ENCODE measurements at regions not wholly inside any gene's neighbourhood (a gene's known extent, or its start where the extent isn't known, plus 50 kb on each side); places are given as distances from the start of the nearest gene placed in this dataset.

DNA sequence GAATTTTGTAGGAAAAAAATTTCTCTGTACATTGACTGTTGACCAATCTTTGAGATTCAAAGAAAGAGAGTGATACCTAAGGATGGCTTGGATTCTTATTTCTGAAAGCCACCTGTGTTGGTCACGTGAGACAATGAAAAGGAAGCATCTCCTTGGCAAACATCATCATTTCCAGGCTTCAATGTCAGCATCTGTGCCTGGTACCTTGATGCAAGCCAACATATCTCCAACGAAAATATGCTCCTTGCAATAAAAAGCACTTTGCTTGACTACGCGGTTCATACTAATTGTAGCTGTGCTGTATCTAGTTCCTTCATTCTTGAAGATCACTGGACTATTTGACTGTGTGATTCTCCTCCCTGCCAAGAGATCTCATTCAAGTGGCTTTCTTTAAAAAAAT, 503.4 kb upstream of the PSMD7 start:
- Histone ChIP-seq H3K36me3 (ENCODE audit: control insufficient read depth in 2 of 2, insufficient read depth in 2 of 2, low read length in 2 of 2) (no peaks in the 10 kb centered on the region), H3K27ac (ENCODE audit: low read depth in 2 of 2, low read length in 2 of 2) (no peak overlapping the region), H3K4me3 (ENCODE audit: low read length in 2 of 2) (no peak overlapping the region)

DNA sequence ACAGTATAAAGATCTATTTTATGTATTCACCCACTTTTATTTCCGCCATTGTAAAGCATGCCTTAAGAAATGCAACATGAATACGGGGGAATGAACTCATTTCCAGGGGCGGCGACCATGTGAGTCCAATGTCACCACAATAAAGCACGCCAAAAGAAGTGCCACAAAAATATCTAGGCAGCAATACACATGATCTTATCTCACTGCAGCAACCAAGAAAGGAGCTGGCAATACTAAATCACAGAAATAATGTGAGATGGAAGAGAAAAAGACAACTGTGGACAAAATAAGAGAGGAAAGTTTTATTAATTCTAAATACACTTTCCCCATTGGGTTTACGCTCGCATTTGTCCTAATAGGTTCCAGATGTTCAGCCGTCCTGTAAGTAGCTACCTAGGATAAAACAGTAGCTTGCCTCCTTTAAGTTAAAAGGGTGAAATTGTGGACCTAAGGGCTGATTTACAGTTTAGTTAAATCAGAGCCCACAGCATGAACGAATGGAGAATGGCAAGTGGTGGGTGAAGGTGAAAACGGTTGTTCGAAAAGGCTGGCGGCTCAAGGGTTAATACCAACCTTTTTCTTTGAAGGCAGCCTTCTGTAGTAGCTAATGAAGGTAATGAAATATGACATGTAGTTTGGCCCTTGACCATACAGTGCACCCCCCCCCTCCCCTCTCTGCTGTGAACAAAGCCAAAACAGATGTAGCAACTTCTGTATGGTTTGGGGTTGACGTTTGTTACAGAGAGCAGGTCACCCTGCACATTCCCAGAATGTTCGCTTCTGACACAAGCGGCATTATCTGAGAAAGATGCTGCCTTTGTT, 504.2 kb upstream of the PSMD7 start:
- Histone ChIP-seq H3K4me3 (ENCODE audit: low read length in 2 of 2) (no peak overlapping the region), H3K27me3 (ENCODE audit: control insufficient read depth in 2 of 2, insufficient read depth in 2 of 2, low read length in 2 of 2) (no peaks in the 10 kb centered on the region), H3K4me1 (ENCODE audit: control insufficient read depth in 2 of 2, insufficient read depth in 2 of 2, low read length in 2 of 2) (no peaks in the 10 kb centered on the region), H3K9me3 (ENCODE audit: control insufficient read depth in 2 of 2, low read length in 2 of 2) (no peaks in the 10 kb centered on the region), H3K36me3 (ENCODE audit: control insufficient read depth in 2 of 2, insufficient read depth in 2 of 2, low read length in 2 of 2) (no peaks in the 10 kb centered on the region), H3K9ac (ENCODE audit: low read depth in 1 of 2, low read length in 2 of 2) (no peak overlapping the region), H3K27ac (ENCODE audit: low read depth in 2 of 2, low read length in 2 of 2) (no peak overlapping the region)

More for the DNA sequence above, 503.4 kb upstream of the PSMD7 start:
- Histone ChIP-seq H3K9ac (ENCODE audit: low read depth in 1 of 2, low read length in 2 of 2) (no peak overlapping the region), H3K27me3 (ENCODE audit: control insufficient read depth in 2 of 2, insufficient read depth in 2 of 2, low read length in 2 of 2) (no peaks in the 10 kb centered on the region), H3K4me1 (ENCODE audit: control insufficient read depth in 2 of 2, insufficient read depth in 2 of 2, low read length in 2 of 2) (no peaks in the 10 kb centered on the region), H3K9me3 (ENCODE audit: control insufficient read depth in 2 of 2, low read length in 2 of 2) (no peaks in the 10 kb centered on the region)

DNA sequence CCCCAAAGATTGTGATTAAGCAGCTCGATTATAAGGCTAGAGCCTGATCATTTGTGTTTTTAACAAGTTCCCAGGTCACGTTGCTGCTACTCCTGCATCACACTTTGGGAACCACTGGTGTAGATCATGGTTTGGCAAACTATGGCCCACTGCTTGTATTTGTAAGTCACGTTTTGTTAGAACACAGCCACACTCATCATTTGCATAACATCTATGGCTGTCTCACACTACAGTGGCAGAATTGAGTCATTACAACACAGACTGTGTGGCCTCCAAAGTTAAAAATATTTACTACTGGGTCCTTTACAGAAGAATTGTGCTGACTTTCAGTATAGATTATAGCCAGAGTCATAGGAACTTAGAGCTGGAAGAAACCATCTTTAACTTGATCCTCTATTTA, 515.3 kb upstream of the PSMD7 start:
- no peak overlapping the region for H3K4me3 ChIP-seq (ENCODE audit: low read length in 2 of 2)
- H3K27me3 ChIP-seq (ENCODE audit: control insufficient read depth in 2 of 2, insufficient read depth in 2 of 2, low read length in 2 of 2), result no peaks in the 10 kb centered on the region
- H3K27ac ChIP-seq (ENCODE audit: low read depth in 2 of 2, low read length in 2 of 2), result no peak overlapping the region
- H3K9me3 ChIP-seq (ENCODE audit: control insufficient read depth in 2 of 2, low read length in 2 of 2), result no peaks in the 10 kb centered on the region
- no peaks in the 10 kb centered on the region for H3K4me1 ChIP-seq (ENCODE audit: control insufficient read depth in 2 of 2, insufficient read depth in 2 of 2, low read length in 2 of 2)
- no peaks in the 10 kb centered on the region for H3K36me3 ChIP-seq (ENCODE audit: control insufficient read depth in 2 of 2, insufficient read depth in 2 of 2, low read length in 2 of 2)
- no peak overlapping the region for H3K9ac ChIP-seq (ENCODE audit: low read depth in 1 of 2, low read length in 2 of 2)

DNA sequence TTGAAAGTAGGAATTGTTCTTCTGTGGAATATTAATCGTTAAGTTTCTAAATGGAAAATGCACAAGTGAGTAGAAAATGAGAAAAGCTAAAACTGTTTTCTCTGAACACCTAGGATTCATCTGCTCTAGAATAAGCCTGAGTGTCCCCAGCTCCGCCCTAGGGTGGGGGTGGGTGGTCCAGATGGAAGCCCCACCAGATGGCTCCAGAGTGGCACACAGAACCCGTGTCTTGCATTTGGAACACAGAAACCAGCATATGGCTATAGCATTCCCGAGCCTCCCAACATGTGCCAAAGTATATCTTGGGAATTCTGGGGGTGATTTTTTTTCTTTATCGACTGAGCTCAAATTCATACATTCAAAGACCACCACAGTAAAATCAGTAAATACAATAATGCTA, 517.7 kb upstream of the PSMD7 start:
- no peaks in the 10 kb centered on the region for H3K9me3 ChIP-seq (ENCODE audit: control insufficient read depth in 2 of 2, low read length in 2 of 2)
- H3K27me3 ChIP-seq (ENCODE audit: control insufficient read depth in 2 of 2, insufficient read depth in 2 of 2, low read length in 2 of 2), result no peaks in the 10 kb centered on the region
- no peaks in the 10 kb centered on the region for H3K36me3 ChIP-seq (ENCODE audit: control insufficient read depth in 2 of 2, insufficient read depth in 2 of 2, low read length in 2 of 2)
- H3K27ac ChIP-seq (ENCODE audit: low read depth in 2 of 2, low read length in 2 of 2), result no peak overlapping the region
- H3K4me3 ChIP-seq (ENCODE audit: low read length in 2 of 2), result no peak overlapping the region
- no peak overlapping the region for H3K9ac ChIP-seq (ENCODE audit: low read depth in 1 of 2, low read length in 2 of 2)
- H3K4me1 ChIP-seq (ENCODE audit: control insufficient read depth in 2 of 2, insufficient read depth in 2 of 2, low read length in 2 of 2), result no peaks in the 10 kb centered on the region

DNA sequence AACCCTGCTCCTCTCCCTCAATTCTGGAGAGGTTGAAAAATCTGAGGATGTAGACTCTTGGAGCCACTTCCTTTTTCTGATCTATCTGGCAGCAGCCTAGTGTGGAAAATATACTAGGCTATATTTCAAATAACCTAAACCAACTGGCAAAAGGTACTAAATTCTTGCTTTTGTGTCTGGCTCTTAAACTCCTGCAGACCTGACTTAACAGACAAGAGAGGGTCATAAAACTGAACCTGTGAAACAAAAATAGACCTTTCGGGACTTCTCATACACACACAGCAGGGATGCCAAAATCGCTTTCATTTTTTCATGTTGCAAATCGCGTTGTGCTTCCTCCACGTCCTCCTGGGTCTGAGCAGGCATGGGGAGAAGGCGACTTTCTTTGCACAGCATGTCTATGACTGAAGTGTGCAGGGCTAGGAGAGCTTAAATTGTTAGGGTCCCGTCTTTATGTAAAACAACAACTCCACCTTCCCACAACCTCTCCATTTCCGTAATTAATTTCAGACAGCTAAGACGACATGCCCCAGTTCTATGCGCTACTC, 520.7 kb upstream of the PSMD7 start:
- Histone ChIP-seq H3K27me3 (ENCODE audit: control insufficient read depth in 2 of 2, insufficient read depth in 2 of 2, low read length in 2 of 2) (no peaks in the 10 kb centered on the region), H3K4me3 (ENCODE audit: low read length in 2 of 2) (no peak overlapping the region), H3K9me3 (ENCODE audit: control insufficient read depth in 2 of 2, low read length in 2 of 2) (no peaks in the 10 kb centered on the region), H3K36me3 (ENCODE audit: control insufficient read depth in 2 of 2, insufficient read depth in 2 of 2, low read length in 2 of 2) (no peaks in the 10 kb centered on the region), H3K27ac (ENCODE audit: low read depth in 2 of 2, low read length in 2 of 2) (no peak overlapping the region), H3K4me1 (ENCODE audit: control insufficient read depth in 2 of 2, insufficient read depth in 2 of 2, low read length in 2 of 2) (no peaks in the 10 kb centered on the region), H3K9ac (ENCODE audit: low read depth in 1 of 2, low read length in 2 of 2) (no peak overlapping the region)

DNA sequence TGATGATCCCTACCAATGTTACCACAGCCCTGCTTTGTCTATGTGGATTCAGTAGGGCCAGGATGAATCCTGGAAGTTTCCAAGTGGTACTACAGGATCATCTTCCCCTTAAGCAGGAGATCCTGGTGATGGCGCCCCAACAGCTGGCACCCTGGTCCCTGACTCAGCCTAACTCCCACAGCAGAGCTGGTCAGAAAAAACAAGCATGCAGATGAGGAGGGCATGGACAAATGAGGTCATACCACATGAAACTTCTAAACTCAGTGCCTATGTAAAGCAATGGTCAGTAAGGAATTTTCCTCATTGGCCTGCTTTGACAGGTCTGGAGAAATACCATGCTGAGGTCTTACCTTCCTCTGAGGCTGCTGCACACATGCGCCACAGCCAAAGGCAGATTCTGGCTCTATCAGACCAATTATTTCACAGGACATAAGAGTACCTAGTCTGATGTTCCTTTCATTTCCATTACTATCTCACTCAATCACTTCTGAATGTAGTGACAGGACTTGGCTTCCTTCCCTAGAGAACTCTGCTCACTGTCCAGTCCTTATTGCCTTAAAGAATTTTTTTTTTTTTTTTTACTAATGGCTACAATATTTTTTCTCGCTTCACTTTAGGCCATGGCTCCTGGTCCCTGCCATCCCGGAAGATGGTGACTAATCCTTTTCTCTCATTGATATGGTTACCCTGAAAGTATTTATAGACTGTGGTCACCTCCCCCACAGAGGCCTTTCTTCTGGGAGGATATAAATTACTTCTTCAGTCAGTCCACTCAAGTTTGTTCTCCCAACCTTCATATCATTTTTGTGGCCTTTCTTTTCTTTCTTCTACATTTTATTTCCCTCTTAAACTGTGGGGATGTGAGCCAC, 525.2 kb upstream of the PSMD7 start:
- Histone ChIP-seq H3K4me1 (ENCODE audit: control insufficient read depth in 2 of 2, insufficient read depth in 2 of 2, low read length in 2 of 2) (no peaks in the 10 kb centered on the region), H3K27me3 (ENCODE audit: control insufficient read depth in 2 of 2, insufficient read depth in 2 of 2, low read length in 2 of 2) (no peaks in the 10 kb centered on the region), H3K4me3 (ENCODE audit: low read length in 2 of 2) (no peak overlapping the region), H3K27ac (ENCODE audit: low read depth in 2 of 2, low read length in 2 of 2) (no peak overlapping the region), H3K36me3 (ENCODE audit: control insufficient read depth in 2 of 2, insufficient read depth in 2 of 2, low read length in 2 of 2) (no peaks in the 10 kb centered on the region), H3K9me3 (ENCODE audit: control insufficient read depth in 2 of 2, low read length in 2 of 2) (no peaks in the 10 kb centered on the region), H3K9ac (ENCODE audit: low read depth in 1 of 2, low read length in 2 of 2) (no peak overlapping the region)

DNA sequence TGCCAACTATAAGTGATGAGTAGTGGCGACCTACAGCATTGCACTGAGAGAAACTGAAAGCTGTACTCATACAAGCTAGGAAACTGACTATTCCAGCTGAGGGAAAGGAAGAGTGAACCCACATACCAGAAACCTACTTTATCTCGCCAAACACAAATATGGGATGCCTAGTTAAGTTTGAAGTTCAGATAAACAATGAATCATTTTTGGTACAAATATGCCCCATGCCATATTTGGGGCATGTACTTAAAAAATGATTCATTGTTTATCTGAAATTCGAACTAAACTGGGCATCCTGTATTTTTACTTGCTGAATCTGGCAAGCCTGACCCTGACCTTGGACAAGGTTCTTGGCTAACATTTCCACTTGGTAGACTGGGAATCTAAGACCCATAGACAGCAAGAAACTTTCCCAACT, 527.8 kb upstream of the PSMD7 start:
- no peak overlapping the region for H3K27ac ChIP-seq (ENCODE audit: low read depth in 2 of 2, low read length in 2 of 2)
- H3K9me3 ChIP-seq (ENCODE audit: control insufficient read depth in 2 of 2, low read length in 2 of 2), result no peaks in the 10 kb centered on the region
- no peaks in the 10 kb centered on the region for H3K27me3 ChIP-seq (ENCODE audit: control insufficient read depth in 2 of 2, insufficient read depth in 2 of 2, low read length in 2 of 2)
- no peaks in the 10 kb centered on the region for H3K4me1 ChIP-seq (ENCODE audit: control insufficient read depth in 2 of 2, insufficient read depth in 2 of 2, low read length in 2 of 2)
- no peaks in the 10 kb centered on the region for H3K36me3 ChIP-seq (ENCODE audit: control insufficient read depth in 2 of 2, insufficient read depth in 2 of 2, low read length in 2 of 2)
- H3K9ac ChIP-seq (ENCODE audit: low read depth in 1 of 2, low read length in 2 of 2), result no peak overlapping the region
- no peak overlapping the region for H3K4me3 ChIP-seq (ENCODE audit: low read length in 2 of 2)

DNA sequence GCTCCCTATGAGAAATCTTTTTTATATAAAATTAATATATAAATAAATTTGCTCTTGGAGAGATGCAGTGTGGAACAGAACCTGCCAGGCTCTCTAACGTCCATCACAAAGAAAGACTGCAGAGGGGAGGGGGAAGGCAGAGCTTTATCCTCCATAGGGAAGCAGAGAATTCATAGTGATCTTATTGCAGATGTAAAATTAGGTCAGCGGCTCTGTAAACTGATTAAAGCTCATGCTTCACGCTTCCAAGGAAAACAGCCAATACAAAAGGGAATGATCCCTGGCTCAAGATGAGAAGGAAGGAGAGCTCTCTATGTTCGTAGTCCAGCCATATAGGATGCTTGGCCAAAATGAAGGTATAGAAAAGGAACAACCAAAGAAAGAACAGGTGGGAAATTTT, 532.3 kb upstream of the PSMD7 start:
- H3K27ac ChIP-seq (ENCODE audit: low read depth in 2 of 2, low read length in 2 of 2), result no peak overlapping the region
- H3K4me3 ChIP-seq (ENCODE audit: low read length in 2 of 2), result no peak overlapping the region
- no peaks in the 10 kb centered on the region for H3K36me3 ChIP-seq (ENCODE audit: control insufficient read depth in 2 of 2, insufficient read depth in 2 of 2, low read length in 2 of 2)
- H3K27me3 ChIP-seq (ENCODE audit: control insufficient read depth in 2 of 2, insufficient read depth in 2 of 2, low read length in 2 of 2), result no peaks in the 10 kb centered on the region
- peaks cover 0 to under 1% of the 10 kb centered on the region in 2 donors for H3K9me3 ChIP-seq (ENCODE audit: control insufficient read depth in 2 of 2, low read length in 2 of 2)
- no peaks in the 10 kb centered on the region for H3K4me1 ChIP-seq (ENCODE audit: control insufficient read depth in 2 of 2, insufficient read depth in 2 of 2, low read length in 2 of 2)
- no peak overlapping the region for H3K9ac ChIP-seq (ENCODE audit: low read depth in 1 of 2, low read length in 2 of 2)

DNA sequence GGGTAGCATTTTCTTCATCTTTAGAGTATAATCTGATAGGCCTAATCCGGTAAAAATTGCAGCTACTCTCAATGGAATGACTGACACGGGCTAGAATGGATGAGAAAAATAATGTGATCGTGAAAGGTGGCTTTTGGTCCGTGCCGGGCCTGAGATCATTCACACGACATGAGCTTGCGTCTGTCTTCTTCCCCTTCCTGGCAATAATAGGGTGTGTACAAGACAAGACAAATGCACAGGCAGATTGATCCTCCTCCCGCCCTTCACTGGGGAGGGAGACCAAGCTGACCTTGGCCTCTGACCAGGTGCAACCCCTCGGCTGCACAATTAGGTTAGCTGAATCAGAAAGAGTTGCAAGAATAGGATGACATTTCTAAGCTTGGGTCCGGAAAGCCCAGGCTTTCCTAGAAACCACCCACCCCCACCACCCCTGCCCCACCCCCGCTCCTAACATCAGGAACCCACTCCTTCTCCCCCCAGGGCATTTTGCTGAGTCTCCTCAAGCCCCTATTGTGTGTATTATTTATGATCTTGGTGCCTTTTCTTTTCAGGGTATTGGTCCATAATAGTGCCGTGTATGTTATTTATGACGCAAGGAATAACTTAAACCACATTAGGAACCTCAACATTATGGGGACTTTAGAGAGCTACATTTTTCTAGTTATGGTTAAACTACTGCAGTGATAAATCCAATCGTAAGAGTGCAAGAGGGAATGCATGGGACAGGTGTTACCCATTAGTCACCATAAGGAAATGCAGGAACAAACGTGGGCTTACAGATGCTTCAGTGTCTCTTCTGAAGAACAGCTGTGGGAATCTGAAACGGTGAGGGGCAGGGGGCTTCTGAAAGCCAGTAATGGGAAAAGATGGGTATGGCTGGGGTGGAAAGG, 540.1 kb upstream of the PSMD7 start:
- no peak overlapping the region for H3K27ac ChIP-seq (ENCODE audit: low read depth in 2 of 2, low read length in 2 of 2)
- no peaks in the 10 kb centered on the region for H3K4me1 ChIP-seq (ENCODE audit: control insufficient read depth in 2 of 2, insufficient read depth in 2 of 2, low read length in 2 of 2)
- H3K4me3 ChIP-seq (ENCODE audit: low read length in 2 of 2), result no peak overlapping the region
- H3K36me3 ChIP-seq (ENCODE audit: control insufficient read depth in 2 of 2, insufficient read depth in 2 of 2, low read length in 2 of 2), result no peaks in the 10 kb centered on the region
- peaks cover 2 to 3% of the 10 kb centered on the region in 2 donors for H3K9me3 ChIP-seq (ENCODE audit: control insufficient read depth in 2 of 2, low read length in 2 of 2)
- no peak overlapping the region for H3K9ac ChIP-seq (ENCODE audit: low read depth in 1 of 2, low read length in 2 of 2)
- H3K27me3 ChIP-seq (ENCODE audit: control insufficient read depth in 2 of 2, insufficient read depth in 2 of 2, low read length in 2 of 2), result no peaks in the 10 kb centered on the region
